ENCODE measurements at regions not wholly inside any gene's neighbourhood (a gene's known extent, or its start where the extent isn't known, plus 50 kb on each side); places are given as distances from the start of the nearest gene placed in this dataset.

DNA sequence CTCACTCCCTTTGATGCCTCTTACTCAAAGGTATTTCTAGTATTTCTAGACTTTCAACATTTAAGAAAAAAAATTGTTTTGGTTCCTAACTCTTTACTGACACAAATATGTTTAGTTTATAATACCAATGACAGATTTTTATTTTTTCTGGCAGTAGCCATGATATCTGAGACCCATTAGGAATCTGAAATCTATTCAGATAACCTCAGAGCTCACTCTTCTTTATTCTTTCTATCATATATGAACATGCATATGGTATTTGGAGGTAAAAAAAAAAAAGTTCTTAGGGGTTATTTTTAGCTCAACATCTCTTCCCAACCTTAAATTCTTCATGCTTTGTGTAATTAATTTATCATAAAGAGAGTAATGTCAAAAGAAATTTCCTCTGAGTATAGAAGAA, 465.5 kb downstream of the CDH2 start:
- FAIRE-seq = no peak
- DNase-seq (ENCODE audit: insufficient read length) = no peak
- TF ChIP-seq POLR2A (IDR thresholded peaks at IDR 0.05; ENCODE audit: low read depth, low read length) (no peak), TAF1 (IDR thresholded peaks at IDR 0.05; ENCODE audit: borderline replicate concordance, low read depth, low read length) (no peak), POLR2AphosphoS5 (IDR thresholded peaks at IDR 0.05; ENCODE audit: low read depth, low read length) (no peak)

DNA sequence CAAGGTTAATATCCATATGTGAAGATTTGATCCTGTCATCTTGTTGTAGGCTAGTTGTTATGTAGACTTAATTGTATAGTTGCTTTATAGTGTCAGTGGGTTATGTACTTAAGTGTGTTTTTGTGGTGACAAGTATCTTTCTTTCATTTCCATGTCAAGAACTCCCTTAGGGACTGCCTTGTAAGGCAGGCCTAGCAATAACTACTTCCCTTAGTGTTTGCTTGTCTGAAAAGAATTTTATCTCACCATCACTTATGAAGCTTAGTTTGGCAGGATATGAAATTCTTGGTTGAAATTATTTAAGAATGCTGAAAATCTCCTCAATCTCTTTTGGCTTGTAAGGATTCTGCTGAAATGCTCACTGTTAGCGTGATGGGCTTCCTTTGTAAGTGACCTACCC, 467.6 kb downstream of the CDH2 start:
- FAIRE-seq = no peak
- TF ChIP-seq POLR2A (IDR thresholded peaks at IDR 0.05; ENCODE audit: low read depth, low read length) = no peak

DNA sequence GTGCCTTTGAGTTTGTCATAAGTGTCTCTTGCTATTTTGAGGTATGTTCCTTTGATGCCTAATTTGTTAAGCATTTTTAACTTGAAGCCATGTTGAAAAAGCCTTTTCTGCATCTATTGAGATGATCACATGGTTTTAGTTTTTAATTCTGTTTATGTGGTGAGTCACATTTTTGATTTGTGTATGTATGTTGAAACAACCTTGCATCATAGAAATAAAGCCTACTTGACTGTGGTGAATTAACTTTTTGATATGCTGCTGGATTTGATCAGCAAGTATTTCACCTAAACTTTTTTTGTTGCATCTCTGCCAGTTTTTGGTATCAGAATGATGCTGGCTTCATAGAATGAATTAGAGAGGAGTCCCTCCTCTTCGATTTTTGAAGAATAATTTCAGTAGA, 469.7 kb downstream of the CDH2 start:
- TF ChIP-seq POLR2AphosphoS5 (IDR thresholded peaks at IDR 0.05; ENCODE audit: low read depth, low read length) (no peak), POLR2A (IDR thresholded peaks at IDR 0.05; ENCODE audit: low read depth, low read length) (no peak), TAF1 (IDR thresholded peaks at IDR 0.05; ENCODE audit: borderline replicate concordance, low read depth, low read length) (no peak)
- DNase-seq (ENCODE audit: insufficient read length) = no peak
- no peak for FAIRE-seq

More for the DNA sequence above, 467.6 kb downstream of the CDH2 start:
- DNase-seq (ENCODE audit: insufficient read length) = no peak

DNA sequence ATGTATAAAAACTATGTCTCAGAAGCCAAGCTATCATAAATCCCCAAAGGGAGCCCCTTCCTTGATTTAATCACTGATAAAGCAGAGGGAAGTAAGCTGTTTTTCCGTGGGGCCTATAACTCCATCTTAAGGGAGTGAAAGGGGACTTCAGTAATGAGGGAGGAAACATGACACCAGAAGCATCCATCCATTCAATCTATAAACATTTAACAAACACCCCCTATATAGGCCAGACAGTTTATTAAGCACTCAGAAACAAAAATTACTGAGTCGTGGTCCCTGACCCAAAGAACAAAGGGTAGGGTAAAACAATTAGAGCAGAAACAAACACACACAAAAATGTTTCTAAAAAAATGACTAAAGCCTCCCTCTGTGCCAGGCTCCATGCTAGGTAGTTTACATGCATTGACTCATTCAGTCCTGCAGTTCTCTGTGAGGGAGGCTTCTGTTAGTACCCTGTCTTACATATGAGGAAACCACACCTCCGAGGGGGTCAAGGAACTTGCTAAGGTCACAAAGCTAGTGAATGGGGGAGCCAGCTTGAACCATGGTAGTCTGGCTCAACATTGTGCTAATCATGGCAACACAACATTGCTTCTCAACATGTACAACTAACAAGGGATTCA, 472.1 kb downstream of the CDH2 start:
- no peak for FAIRE-seq

DNA sequence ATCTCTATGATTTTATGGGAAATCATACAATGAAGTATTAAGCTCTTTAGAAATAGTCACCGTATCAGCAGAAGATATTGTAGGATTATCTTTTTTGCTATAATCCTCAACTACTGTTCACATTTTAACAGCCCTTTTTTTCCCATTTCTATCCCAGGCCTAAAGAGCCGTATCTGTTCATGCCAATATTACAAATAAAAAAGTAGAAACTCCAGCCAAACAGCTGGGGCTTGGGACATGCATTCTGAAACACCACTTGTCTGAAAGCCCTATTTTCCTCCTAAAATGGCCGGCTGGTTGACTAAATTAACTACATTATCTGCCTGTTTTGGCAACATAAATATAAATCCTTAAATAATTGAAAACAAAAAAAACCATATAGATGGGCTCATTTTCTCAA, 477.8 kb downstream of the CDH2 start:
- FAIRE-seq (no peak), DNase-seq (ENCODE audit: insufficient read length) (no peak)
- TF ChIP-seq POLR2AphosphoS5 (IDR thresholded peaks at IDR 0.05; ENCODE audit: low read depth, low read length) = no peak
- no peak for TF ChIP-seq TAF1 (IDR thresholded peaks at IDR 0.05; ENCODE audit: borderline replicate concordance, low read depth, low read length)
- no peak for TF ChIP-seq POLR2A (IDR thresholded peaks at IDR 0.05; ENCODE audit: low read depth, low read length)

More for the DNA sequence above, 472.1 kb downstream of the CDH2 start:
- no peak for TF ChIP-seq POLR2AphosphoS5 (IDR thresholded peaks at IDR 0.05; ENCODE audit: low read depth, low read length)
- DNase-seq (ENCODE audit: insufficient read length) = no peak

DNA sequence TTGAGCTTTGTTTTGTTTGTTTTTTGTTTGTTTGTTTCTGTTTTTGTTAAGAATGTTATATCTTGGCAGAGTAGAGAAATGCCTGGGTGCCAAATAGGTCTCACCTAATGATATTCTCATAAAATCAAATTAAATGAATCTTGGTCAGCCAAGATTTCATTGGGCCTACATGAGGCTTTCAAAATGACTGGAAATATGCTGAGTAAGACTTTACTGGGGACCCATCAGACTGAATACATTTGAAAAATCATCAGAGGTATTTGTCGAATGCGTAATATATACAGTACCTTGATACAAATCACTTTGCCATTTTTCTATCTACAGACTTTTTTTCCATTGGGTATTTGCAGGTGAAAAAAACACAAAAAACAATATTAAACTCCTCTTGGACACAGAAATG, 480.8 kb downstream of the CDH2 start:
- DNase-seq (ENCODE audit: insufficient read length) (no peak), FAIRE-seq (no peak)
- TF ChIP-seq TAF1 (IDR thresholded peaks at IDR 0.05; ENCODE audit: borderline replicate concordance, low read depth, low read length) (no peak), POLR2AphosphoS5 (IDR thresholded peaks at IDR 0.05; ENCODE audit: low read depth, low read length) (no peak), POLR2A (IDR thresholded peaks at IDR 0.05; ENCODE audit: low read depth, low read length) (no peak)

DNA sequence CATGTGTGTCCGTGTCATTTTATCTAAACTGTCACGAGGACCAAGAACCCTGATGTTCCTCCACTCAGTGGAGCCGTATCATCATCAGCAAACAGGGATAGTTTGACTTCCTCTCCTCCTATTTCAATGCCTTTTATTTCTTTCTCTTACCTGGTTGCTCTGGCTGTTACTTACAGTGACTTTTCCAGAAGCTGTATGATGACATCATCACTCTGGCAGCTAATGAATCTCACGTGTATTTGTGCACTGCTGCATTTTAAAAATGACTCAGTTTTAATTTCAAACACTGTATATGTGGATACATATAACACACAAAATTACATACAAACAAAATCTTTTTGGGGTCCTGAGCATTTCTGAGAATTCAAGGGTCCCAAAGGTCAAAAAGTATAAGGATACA, 481.4 kb downstream of the CDH2 start:
- DNase-seq (ENCODE audit: insufficient read length) (no peak), FAIRE-seq (no peak)
- no peak for TF ChIP-seq POLR2AphosphoS5 (IDR thresholded peaks at IDR 0.05; ENCODE audit: low read depth, low read length)
- TF ChIP-seq POLR2A (IDR thresholded peaks at IDR 0.05; ENCODE audit: low read depth, low read length) = no peak
- no peak for TF ChIP-seq TAF1 (IDR thresholded peaks at IDR 0.05; ENCODE audit: borderline replicate concordance, low read depth, low read length)

DNA sequence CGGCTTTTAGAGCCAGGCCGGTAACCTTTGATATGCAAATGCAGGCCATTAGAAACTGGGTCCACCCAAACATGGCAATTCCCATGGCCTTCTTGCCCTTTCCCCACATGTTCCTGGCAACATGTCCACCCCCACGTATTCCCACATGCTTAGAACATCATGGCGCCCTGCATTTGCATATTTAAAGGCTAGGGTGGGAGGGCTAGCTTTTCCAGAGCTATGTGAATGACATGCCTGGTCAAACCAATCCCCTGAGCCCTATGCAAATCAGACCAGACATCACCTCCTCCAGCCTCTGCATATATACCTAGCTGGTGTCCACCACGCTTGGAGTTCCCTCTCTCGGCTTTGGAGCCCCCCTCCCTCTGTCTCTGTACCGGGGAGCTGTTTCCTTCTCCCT, 481.9 kb downstream of the CDH2 start:
- DNase-seq (ENCODE audit: insufficient read length) (no peak), FAIRE-seq (no peak)
- TF ChIP-seq POLR2AphosphoS5 (IDR thresholded peaks at IDR 0.05; ENCODE audit: low read depth, low read length) = no peak
- TF ChIP-seq TAF1 (IDR thresholded peaks at IDR 0.05; ENCODE audit: borderline replicate concordance, low read depth, low read length) = no peak
- TF ChIP-seq POLR2A (IDR thresholded peaks at IDR 0.05; ENCODE audit: low read depth, low read length) = no peak

DNA sequence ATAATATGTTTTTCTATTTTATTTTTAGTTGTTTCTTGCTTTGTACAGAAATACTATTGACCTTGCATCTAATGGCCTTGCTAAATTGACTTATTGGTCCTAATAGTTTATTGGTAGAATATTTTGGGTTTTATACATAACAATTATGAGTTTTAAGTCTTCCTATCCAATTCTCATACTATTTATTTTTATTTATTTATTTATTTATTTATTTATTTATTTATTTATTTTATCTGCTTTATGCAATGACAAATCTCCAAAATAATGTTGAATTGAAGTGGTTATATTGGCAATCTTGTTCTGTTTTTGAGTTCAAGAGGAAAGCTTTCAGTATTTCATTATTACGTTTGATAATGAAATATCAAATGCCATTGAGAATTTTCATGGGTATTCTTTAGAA, 488.3 kb downstream of the CDH2 start:
- FAIRE-seq (no peak), DNase-seq (ENCODE audit: insufficient read length) (no peak)
- TF ChIP-seq TAF1 (IDR thresholded peaks at IDR 0.05; ENCODE audit: borderline replicate concordance, low read depth, low read length) (no peak), POLR2AphosphoS5 (IDR thresholded peaks at IDR 0.05; ENCODE audit: low read depth, low read length) (no peak)

DNA sequence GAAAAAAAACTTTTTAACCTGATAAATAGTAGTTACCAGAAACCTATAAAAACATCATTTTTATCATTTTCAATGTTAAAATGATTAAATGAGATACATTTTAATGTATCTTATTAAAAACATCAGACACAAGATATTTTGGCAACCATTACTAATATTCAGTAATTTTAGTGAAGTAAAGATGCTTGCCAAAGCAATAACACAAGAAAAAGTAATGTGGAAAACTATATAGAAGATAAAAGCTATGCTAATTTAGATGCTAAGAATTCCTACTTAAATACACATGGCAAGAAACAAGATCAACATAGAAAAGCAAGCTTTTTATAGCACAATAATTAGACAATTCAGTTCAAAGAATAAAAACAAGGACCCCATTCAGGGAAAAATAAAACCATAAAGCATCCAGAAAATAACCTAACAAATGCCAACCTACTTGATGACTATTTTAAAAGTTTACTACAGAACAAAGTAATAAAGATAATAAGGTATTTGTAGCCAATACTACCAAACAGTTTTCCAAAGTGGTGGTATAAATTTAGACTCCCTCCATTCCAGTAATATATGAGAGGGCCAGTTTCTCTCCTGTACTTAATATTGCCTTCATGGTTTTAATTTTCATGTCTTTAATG, 489.5 kb downstream of the CDH2 start:
- TF ChIP-seq POLR2A (IDR thresholded peaks at IDR 0.05; ENCODE audit: low read depth, low read length) = no peak
- TF ChIP-seq POLR2AphosphoS5 (IDR thresholded peaks at IDR 0.05; ENCODE audit: low read depth, low read length) = no peak
- TF ChIP-seq TAF1 (IDR thresholded peaks at IDR 0.05; ENCODE audit: borderline replicate concordance, low read depth, low read length) = no peak
- no peak for FAIRE-seq

DNA sequence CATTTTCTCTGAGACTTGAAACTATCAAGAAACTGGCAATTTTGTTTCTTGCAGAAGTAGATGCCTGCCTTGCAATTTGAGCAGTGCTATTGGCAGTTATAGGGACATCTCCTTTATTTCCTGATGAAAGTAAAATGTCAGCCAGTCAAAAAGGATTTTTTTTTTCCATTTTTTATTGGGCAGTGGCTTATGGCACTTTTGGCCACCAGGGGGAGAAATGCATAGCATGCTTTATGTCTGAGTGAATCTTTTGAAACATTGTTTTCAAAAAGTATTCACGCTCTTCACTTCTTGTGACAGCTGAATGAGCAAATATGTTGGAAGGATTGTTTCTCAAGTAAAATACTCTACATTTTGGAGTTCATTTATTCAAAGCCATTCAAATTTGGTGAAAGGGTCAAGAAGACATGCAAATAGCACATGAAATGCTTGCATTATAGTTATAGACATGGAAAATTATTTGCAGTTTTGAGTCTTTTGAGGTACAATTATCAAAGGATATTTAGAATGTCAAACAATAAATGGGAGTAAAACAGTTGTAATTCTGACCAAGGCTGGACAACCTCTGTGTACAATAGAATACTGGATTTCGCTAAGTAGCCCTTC, 491.0 kb downstream of the CDH2 start:
- TF ChIP-seq POLR2A (IDR thresholded peaks at IDR 0.05; ENCODE audit: low read depth, low read length) (no peak), TAF1 (IDR thresholded peaks at IDR 0.05; ENCODE audit: borderline replicate concordance, low read depth, low read length) (no peak), POLR2AphosphoS5 (IDR thresholded peaks at IDR 0.05; ENCODE audit: low read depth, low read length) (no peak)
- DNase-seq (ENCODE audit: insufficient read length) (no peak), FAIRE-seq (no peak)

More for the DNA sequence above, 489.5 kb downstream of the CDH2 start:
- DNase-seq (ENCODE audit: insufficient read length) = no peak

DNA sequence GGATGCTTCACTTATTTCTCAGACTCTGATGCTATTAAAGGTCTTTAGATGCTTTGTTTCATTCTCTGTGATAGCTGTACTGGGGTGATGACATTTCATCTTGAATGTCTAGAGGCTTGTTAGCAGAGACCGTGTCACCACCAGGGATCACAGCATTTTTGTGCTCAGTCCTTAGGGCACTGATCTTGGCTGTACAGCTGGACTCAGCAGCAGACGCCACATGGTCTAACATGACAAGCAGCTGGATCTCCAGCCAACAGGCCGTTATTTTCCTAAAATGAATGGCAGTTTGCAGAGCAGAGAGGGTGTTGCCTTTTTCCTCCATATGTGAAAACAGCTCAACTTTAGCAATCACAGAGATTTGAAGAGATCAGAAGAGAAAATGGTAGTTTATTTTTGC, 491.8 kb downstream of the CDH2 start:
- no peak for FAIRE-seq
- no peak for DNase-seq (ENCODE audit: insufficient read length)

More for the DNA sequence above, 491.8 kb downstream of the CDH2 start:
- TF ChIP-seq POLR2A (IDR thresholded peaks at IDR 0.05; ENCODE audit: low read depth, low read length) (no peak), POLR2AphosphoS5 (IDR thresholded peaks at IDR 0.05; ENCODE audit: low read depth, low read length) (no peak), TAF1 (IDR thresholded peaks at IDR 0.05; ENCODE audit: borderline replicate concordance, low read depth, low read length) (no peak)

All from GM12892 (cell line).